ENCODE measurements at regions not wholly inside any gene's neighbourhood (a gene's known extent, or its start where the extent isn't known, plus 50 kb on each side); places are given as distances from the start of the nearest gene placed in this dataset.

- no peak for TF ChIP-seq RCOR1 (IDR thresholded peaks at IDR 0.05; ENCODE audit: borderline replicate concordance in 1 of 2, low read depth in 2 of 2, low read length in 2 of 2)
- TF ChIP-seq, protein P1, sequence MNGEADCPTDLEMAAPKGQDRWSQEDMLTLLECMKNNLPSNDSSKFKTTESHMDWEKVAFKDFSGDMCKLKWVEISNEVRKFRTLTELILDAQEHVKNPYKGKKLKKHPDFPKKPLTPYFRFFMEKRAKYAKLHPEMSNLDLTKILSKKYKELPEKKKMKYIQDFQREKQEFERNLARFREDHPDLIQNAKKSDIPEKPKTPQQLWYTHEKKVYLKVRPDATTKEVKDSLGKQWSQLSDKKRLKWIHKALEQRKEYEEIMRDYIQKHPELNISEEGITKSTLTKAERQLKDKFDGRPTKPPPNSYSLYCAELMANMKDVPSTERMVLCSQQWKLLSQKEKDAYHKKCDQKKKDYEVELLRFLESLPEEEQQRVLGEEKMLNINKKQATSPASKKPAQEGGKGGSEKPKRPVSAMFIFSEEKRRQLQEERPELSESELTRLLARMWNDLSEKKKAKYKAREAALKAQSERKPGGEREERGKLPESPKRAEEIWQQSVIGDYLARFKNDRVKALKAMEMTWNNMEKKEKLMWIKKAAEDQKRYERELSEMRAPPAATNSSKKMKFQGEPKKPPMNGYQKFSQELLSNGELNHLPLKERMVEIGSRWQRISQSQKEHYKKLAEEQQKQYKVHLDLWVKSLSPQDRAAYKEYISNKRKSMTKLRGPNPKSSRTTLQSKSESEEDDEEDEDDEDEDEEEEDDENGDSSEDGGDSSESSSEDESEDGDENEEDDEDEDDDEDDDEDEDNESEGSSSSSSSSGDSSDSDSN (IDR thresholded peaks at IDR 0.05; ENCODE audit: borderline replicate concordance in 1 of 2, low read depth in 2 of 2, low read length in 2 of 2), result no peak
- TF ChIP-seq HEY1 (CRISPR knock-in tag; IDR thresholded peaks at IDR 0.05; ENCODE audit: borderline replicate concordance), result no peak
- TF ChIP-seq XRCC5 (IDR thresholded peaks at IDR 0.05; ENCODE audit: low read depth, low read length), result no peak
- no peak for TF ChIP-seq RBM25 (IDR thresholded peaks at IDR 0.05; ENCODE audit: low read depth, low read length, severe bottlenecking)
- TF ChIP-seq, protein P2, sequence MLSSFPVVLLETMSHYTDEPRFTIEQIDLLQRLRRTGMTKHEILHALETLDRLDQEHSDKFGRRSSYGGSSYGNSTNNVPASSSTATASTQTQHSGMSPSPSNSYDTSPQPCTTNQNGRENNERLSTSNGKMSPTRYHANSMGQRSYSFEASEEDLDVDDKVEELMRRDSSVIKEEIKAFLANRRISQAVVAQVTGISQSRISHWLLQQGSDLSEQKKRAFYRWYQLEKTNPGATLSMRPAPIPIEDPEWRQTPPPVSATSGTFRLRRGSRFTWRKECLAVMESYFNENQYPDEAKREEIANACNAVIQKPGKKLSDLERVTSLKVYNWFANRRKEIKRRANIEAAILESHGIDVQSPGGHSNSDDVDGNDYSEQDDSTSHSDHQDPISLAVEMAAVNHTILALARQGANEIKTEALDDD (IDR thresholded peaks at IDR 0.05), result no peak
- TF ChIP-seq BCLAF1 (IDR thresholded peaks at IDR 0.05; ENCODE audit: borderline replicate concordance in 1 of 2, control insufficient read depth in 1 of 2, low read depth in 2 of 2, low read length in 1 of 2), result no peak
- TF ChIP-seq FOXM1 (IDR thresholded peaks at IDR 0.05; ENCODE audit: low read depth), result no peak
- no peak for TF ChIP-seq FOXM1 (CRISPR knock-in tag; IDR thresholded peaks at IDR 0.05; ENCODE audit: low read depth)
- no peak for TF ChIP-seq NFYB (IDR thresholded peaks at IDR 0.05; ENCODE audit: extremely low read depth, insufficient read length)
- no peak for TF ChIP-seq CREBBP (IDR thresholded peaks at IDR 0.05; ENCODE audit: low read depth, low read length)
- TF ChIP-seq CREB1 (IDR thresholded peaks at IDR 0.05), result no peak
- no peak for TF ChIP-seq CREB1 (CRISPR knock-in tag; IDR thresholded peaks at IDR 0.05)
Observed at GRCh38 chr18:51622702-51623101, 425.2 kb upstream of the MEX3C start (continued).

All from K562 (cell line).